Right lobe of liver (tissue), 6 donors: ENCODE measurements at regions not wholly inside any gene's neighbourhood (a gene's known extent, or its start where the extent isn't known, plus 50 kb on each side); places are given as distances from the start of the nearest gene placed in this dataset.

Experiments
- ATAC-seq, 4 donors: fragments of 200-7000 bp; cut with Tn5 transposase; one replicate each; pipeline ENCODE4 v1.9.1; 2020; ENCODE audit warnings: mild to moderate bottlenecking in 4 of 4, moderate library complexity in 4 of 4
- DNase-seq, 3 donors: peaks; one replicate each; pipeline ENCODE4 v3.0.0-alpha.2; 2020
- H3K27ac ChIP-seq, 3 donors: fragments of 200-600 bp; one replicate each; pipeline ENCODE4 v1.8.0; 2022
- H3K27me3 ChIP-seq, 2 donors: fragments of 200-600 bp; one replicate each; pipeline ENCODE4 v1.8.0; 2022
- H3K36me3 ChIP-seq, 4 donors: fragments of 200-600 bp; sonication (generic) in 1 of 4; one replicate each; pipeline versions ENCODE4 v1.5.1 to v1.8.0; 2017 to 2022; ENCODE audit warnings: control low read depth in 1 of 4
- H3K4me1 ChIP-seq, 4 donors: fragments of 200-600 bp; sonication (generic) in 1 of 4; one replicate each; pipeline versions ENCODE4 v1.5.1 to v1.8.0; 2017 to 2022; ENCODE audit warnings: control low read depth in 1 of 4
- H3K4me3 ChIP-seq, 3 donors: fragments of 200-600 bp; one replicate each; pipeline ENCODE4 v1.8.0; 2022
- H3K9me3 ChIP-seq, 4 donors: fragments of 200-600 bp; sonication (generic) in 1 of 4; one replicate each; pipeline versions ENCODE4 v1.5.1 to v1.8.0; 2017 to 2022; ENCODE audit warnings: control low read depth in 1 of 4
- POLR2A ChIP-seq: fragments of 450-650 bp; IDR thresholded peaks from one replicate; pipeline ENCODE4 v1.6.1; 2017; ENCODE audit warnings: antibody characterized with exemption, mild to moderate bottlenecking
- WGBS: methylation state at CpG from one replicate; pipeline ENCODE4 v1.1.6; 2018; ENCODE audit warnings: low coverage, low lambda C conversion rate; ENCODE audit not compliant: insufficient coverage; ENCODE audit errors: missing lambda C conversion rate; 5-methylcytosine and 5-hydroxymethylcytosine counted together
- intact Hi-C, 2 donors: fragments of 100-400 bp; cut with DNase I; formaldehyde crosslinking; loops; one replicate each; pipeline versions ENCODE4 v1.11.2 to v1.14.1; 2022
- TF ChIP-seq, protein P1 (sequence below), 4 donors: fragments of 200-600 bp in 3 of 4; fragments of 450-650 bp in 1 of 4; IDR thresholded peaks; one replicate each; pipeline versions ENCODE4 v1.5.1 to v1.8.0; 2016 to 2022; ENCODE audit warnings: antibody characterized with exemption in 4 of 4, mild to moderate bottlenecking in 2 of 4
- donor health status: DM: no; HTN: yes; CAD: no.
- donor health status: DM: no; HTN: no; CAD: no.
- donor health status: DM: no; HTN: no; CAD: no.
- donor health status: DM: no; HTN: yes; CAD: no.
- donor health status: DM: no; HTN: yes; CAD: no.

DNA sequence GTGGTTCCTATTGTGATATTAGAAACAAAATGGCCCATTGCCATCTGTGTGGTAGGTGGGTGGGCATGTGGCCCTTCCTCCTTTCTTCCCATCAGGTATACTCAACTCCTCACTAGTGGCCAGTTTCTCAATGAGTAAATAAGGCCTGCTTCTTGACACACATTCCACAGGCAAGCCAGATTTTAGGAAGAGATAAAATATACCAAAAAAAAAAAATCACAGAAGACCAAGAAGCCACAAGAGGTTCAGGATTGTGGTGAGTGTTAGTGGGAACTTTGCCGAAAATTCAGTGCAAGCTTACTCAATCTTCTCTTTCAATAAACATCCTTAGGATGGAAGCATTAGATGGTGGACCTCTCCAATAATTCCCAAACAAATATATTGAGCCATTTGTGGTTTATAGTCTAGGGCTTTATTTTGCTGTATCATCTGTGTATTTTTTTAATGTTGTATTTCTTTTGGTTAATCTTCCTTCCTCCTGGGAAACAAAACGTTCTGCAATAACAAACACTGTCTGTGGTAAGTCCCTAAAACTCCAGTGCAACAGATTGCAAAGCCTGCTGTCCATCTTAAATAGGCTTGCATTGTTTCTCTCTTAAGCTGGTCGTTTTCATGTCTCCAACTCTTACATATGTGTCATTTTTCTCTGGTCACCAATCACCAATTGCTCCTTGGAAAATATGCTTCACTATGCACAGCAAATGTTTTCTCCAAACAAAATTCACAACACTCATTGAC, 289.9 kb upstream of the KITLG start:
- H3K27ac ChIP-seq = no peak overlapping the region
- no peak for TF ChIP-seq POLR2A
- TF ChIP-seq, protein P1, sequence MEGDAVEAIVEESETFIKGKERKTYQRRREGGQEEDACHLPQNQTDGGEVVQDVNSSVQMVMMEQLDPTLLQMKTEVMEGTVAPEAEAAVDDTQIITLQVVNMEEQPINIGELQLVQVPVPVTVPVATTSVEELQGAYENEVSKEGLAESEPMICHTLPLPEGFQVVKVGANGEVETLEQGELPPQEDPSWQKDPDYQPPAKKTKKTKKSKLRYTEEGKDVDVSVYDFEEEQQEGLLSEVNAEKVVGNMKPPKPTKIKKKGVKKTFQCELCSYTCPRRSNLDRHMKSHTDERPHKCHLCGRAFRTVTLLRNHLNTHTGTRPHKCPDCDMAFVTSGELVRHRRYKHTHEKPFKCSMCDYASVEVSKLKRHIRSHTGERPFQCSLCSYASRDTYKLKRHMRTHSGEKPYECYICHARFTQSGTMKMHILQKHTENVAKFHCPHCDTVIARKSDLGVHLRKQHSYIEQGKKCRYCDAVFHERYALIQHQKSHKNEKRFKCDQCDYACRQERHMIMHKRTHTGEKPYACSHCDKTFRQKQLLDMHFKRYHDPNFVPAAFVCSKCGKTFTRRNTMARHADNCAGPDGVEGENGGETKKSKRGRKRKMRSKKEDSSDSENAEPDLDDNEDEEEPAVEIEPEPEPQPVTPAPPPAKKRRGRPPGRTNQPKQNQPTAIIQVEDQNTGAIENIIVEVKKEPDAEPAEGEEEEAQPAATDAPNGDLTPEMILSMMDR (IDR thresholded peaks at IDR 0.05) = no peak
- intact Hi-C loops = no loop called here
- WGBS = 34% methylated on average over 3 of the region's 3 CpGs
- no peaks in the 10 kb centered on the region for H3K36me3 ChIP-seq
- H3K4me1 ChIP-seq = no peaks in the 10 kb centered on the region
- no peak for DNase-seq
- no peaks in the 10 kb centered on the region for H3K9me3 ChIP-seq
- no peak for ATAC-seq
- H3K27me3 ChIP-seq = no peaks in the 10 kb centered on the region
- H3K4me3 ChIP-seq = no peak overlapping the region

DNA sequence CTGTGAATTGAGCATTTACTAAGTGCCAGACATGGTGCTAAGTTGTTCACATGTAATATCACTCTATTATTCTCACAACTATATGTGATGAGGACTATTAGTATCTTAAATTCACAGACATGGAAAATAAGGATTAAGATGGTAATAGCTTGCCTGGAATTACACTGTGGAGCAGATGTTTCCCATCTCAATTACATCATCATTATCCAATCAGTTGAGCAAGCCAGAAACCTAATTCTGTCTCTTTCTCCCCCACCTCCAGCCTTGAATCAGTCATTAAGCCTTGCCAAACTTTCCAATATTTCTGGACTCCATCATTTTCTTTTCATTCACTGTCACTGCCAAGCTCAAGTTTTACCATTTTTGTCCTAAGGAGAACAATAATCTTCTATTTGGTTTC, 287.8 kb upstream of the KITLG start:
- no peaks in the 10 kb centered on the region for H3K4me1 ChIP-seq
- no peak for TF ChIP-seq POLR2A
- TF ChIP-seq, protein P1 (IDR thresholded peaks at IDR 0.05) = no peak
- no peaks in the 10 kb centered on the region for H3K9me3 ChIP-seq
- intact Hi-C loops = no loop called here
- H3K27ac ChIP-seq = no peak overlapping the region
- H3K27me3 ChIP-seq = no peaks in the 10 kb centered on the region
- no peaks in the 10 kb centered on the region for H3K36me3 ChIP-seq
- ATAC-seq = no peak
- no peak for DNase-seq
- no peak overlapping the region for H3K4me3 ChIP-seq

DNA sequence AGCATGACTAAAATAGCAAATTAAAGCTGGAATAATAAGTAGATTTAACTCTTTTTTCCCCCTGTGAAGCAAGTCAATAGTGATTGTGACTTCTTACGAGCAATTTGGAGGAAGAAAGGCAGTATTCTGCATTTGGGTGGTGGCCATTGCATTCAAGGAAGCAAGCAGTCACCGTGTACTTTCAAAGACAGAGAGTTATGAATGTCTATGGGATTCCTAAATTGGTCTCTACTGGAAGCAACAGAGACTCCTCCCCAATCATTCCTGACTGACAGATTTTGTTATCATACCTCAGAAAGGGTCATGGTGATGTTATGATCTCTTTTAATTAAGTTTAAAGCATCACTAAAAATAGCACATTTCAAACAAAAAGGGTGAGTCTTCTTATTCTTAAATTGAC, 287.2 kb upstream of the KITLG start:
- Histone ChIP-seq H3K36me3 (no peaks in the 10 kb centered on the region), H3K27me3 (no peaks in the 10 kb centered on the region), H3K27ac (no peak overlapping the region), H3K4me3 (no peak overlapping the region), H3K9me3 (no peaks in the 10 kb centered on the region), H3K4me1 (no peaks in the 10 kb centered on the region)
- TF ChIP-seq, protein P1 (IDR thresholded peaks at IDR 0.05) = no peak
- TF ChIP-seq POLR2A = no peak
- DNase-seq (no peak), ATAC-seq (no peak)
- WGBS = 50% methylated on average over 2 of the region's 2 CpGs
- intact Hi-C loops = no loop called here

DNA sequence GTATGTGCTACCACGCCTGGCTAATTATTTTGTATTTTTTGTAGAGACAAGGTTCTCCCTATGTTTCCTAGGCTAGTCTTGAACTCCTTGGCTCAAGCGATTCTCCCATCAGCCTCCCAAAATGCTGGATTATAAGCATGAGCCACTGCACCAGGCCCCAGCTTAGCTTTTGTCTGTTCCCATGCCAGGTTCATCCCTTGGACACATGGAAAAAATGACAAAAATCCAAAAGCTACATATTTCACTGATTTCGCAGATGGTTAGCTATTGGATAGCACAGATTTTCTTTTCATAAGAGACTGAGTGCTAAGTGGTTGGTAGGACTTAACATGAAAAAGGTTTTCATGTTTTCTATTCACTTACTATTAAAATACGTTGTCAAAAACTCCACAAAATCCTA, 286.6 kb upstream of the KITLG start:
- Histone ChIP-seq H3K9me3 (no peaks in the 10 kb centered on the region), H3K4me3 (no peak overlapping the region), H3K27ac (no peak overlapping the region), H3K36me3 (no peaks in the 10 kb centered on the region), H3K27me3 (no peaks in the 10 kb centered on the region), H3K4me1 (no peaks in the 10 kb centered on the region)
- intact Hi-C loops = no loop called here
- WGBS = 67% methylated on average over 4 of the region's 4 CpGs
- TF ChIP-seq, protein P1 (IDR thresholded peaks at IDR 0.05) = no peak
- no peak for TF ChIP-seq POLR2A
- DNase-seq (no peak), ATAC-seq (no peak)

DNA sequence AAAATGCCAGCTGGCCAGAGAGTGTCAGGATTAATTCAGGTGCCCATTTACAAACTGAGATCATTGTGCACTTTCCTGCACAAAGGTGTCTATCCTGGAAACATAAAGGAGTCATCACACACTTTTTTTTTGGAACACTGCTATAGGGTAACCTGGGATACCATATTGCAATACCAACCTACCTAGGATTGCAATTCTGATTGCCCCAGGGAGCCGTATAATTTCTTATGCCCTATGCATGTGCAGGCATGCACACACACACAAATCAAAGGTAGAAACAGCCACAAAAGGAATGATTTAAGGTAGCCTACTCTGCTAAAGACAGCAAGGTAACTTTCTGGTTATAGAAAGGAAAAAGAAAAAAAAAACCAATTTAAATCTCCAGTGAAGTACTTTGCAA, 285.3 kb upstream of the KITLG start:
- no peak overlapping the region for H3K27ac ChIP-seq
- WGBS = 73% methylated on average over 1 of the region's 1 CpG
- no peak for TF ChIP-seq POLR2A
- TF ChIP-seq, protein P1 (IDR thresholded peaks at IDR 0.05) = no peak
- ATAC-seq (no peak), DNase-seq (no peak)
- no peaks in the 10 kb centered on the region for H3K27me3 ChIP-seq
- no peaks in the 10 kb centered on the region for H3K4me1 ChIP-seq
- H3K4me3 ChIP-seq = no peak overlapping the region
- intact Hi-C loops = no loop called here
- no peaks in the 10 kb centered on the region for H3K9me3 ChIP-seq
- H3K36me3 ChIP-seq = no peaks in the 10 kb centered on the region
